Cardiac fibroblast (primary cell): ENCODE measurements at regions not wholly inside any gene's neighbourhood (a gene's known extent, or its start where the extent isn't known, plus 50 kb on each side); places are given as distances from the start of the nearest gene placed in this dataset.

Experiments
- DNase-seq, 2 donors: peaks; one replicate each; pipeline versions ENCODE4 v3.0.0 to v3.0.0-alpha.2; 2010; ENCODE audit warnings: low read depth in 2 of 2
- H3K4me3 ChIP-seq, 2 donors: replicated peaks in 1 of 2; 1 replicate in 1 of 2; 2 replicates in 1 of 2; pipeline ENCODE4 v1.5.1; 2011; ENCODE audit warnings: low read depth in 2 of 2, low read length in 2 of 2, mild to moderate bottlenecking in 2 of 2, moderate library complexity in 1 of 2
- CTCF ChIP-seq: IDR thresholded peaks from one replicate; pipeline ENCODE4 v1.5.1; 2011; ENCODE audit warnings: low read depth, mild to moderate bottlenecking, low read length, inconsistent platforms

- DNase-seq = no peak
- TF ChIP-seq CTCF = no peak
- H3K4me3 ChIP-seq = no peak overlapping the region
These were observed 72.9 kb upstream of the CD44 start for GRCh38 chr11:35066030-35066429.

DNA sequence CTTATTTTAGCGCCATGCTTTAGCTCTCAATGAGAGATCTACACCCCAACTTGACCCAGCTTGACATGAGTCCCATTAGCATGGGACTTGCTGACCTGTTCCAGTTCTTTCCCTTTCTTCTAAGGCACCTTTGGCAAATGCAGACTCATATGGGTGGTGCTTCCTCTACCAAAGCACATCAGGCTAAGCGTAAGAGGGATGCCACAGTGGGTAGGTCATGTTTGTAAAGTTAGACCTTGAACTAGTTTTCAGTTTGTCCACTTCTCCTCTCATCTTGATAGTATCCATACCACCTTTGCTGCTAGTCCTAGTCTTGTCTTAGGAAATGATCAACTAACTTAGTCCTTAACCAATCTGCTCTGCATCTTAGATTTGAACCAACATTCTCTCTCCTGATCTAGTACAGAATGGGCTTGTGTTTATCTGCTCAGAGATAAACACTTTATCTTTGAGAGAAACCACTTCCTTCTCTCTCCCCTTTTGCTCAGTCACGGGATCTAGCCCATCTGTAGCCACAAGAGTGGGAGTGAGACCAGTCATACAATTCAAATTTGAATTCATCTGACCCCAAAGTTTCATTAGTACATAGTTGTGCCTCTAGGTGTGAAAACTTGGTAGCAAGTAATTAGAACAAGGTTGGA lies 72.1 kb upstream of the CD44 start:
- TF ChIP-seq CTCF = no peak
- no peak for DNase-seq
- H3K4me3 ChIP-seq = no peak overlapping the region

GRCh38 chr11:35071722-35072121 lies 67.2 kb upstream of the CD44 start:
- no peak for TF ChIP-seq CTCF
- no peak for DNase-seq

DNA sequence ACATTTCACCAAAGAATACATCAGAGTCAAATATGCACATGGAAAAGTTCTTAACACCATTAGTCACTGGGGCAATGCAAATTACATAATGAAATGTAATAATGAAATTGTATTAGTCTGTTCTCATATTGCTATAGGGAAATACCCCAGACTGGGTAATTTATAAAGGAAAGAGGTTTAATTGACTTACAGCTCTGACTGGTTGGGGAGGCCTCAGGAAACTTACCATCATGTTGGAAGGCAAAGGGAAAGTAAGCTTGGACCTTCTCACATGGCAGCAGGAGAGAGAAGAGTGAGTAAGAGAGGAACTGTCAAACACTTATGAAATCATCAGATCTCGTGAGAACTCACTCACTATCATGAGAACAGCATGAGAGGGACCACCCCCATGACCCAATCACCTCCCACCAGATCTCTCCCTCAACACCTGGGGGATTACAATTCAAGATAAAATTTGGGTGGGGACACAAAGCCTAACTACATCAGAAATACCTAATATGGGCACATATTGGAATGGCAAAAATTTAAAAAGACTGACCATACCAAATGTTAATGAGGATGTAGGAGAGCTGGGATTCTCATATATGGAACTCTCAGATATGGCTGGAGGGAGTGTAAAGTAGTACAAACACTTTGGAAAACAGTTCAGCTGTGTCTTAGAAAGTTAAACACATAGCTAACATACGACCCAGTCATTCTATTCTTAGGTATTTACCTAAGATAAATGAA lies 65.1 kb upstream of the CD44 start:
- peak in 1 of 2 donors; percentile 49 for DNase-seq
- no peak for TF ChIP-seq CTCF

More at GRCh38 chr11:35071722-35072121, 67.2 kb upstream of the CD44 start:
- H3K4me3 ChIP-seq = no peak overlapping the region

GRCh38 chr11:35076201-35077100 lies 62.5 kb upstream of the CD44 start:
- TF ChIP-seq CTCF = no peak
- DNase-seq = no peak
- H3K4me3 ChIP-seq = no peak overlapping the region

More for the DNA sequence above, 65.1 kb upstream of the CD44 start:
- no peak overlapping the region for H3K4me3 ChIP-seq

DNA sequence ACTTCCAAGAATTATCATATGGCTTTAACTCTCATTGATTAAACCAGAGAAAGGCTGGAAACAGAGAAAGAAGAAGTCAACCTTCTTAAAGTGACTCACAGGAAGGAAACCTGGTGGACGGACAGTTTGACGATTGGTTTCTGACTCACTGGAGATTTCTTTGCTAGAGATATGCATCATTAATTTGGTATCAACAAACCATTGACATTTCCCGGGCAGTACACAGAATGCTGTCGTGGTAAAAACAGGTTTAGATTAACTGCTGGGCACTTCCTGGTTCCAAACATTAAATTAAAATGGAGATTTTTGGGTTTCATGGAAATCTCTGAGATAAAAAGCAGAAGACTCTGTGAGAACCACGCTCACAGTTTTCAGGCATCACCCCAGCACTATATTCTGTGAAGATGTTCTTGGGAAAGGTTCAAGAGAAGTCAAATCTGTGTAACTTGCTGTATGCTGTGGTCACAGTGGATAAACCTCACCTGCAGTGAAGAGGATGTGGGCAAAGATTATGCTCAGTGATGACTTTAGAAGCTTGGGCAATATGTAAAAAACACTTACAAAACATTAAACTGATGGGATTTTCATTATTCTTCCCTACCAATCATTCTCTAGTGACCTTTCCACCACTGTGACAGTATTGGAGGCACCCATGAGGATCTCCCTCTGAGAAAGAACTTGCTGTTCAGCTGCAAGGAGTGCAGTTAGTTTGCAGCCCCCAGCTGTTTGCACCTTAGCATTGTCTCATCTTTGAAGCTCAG lies 61.1 kb upstream of the CD44 start:
- H3K4me3 ChIP-seq = no peak overlapping the region
- DNase-seq = peak in 1 of 2 donors; percentile 74
- TF ChIP-seq CTCF = no peak
